Ascending aorta (tissue), 2 donors: ENCODE measurements at regions not wholly inside any gene's neighbourhood (a gene's known extent, or its start where the extent isn't known, plus 50 kb on each side); places are given as distances from the start of the nearest gene placed in this dataset.
A peak's percentile ranks its signal among the peaks of the same experiment; 100 is the strongest.

ENCODE experiments used
- DNase-seq, 2 donors: peaks; one replicate each; pipeline ENCODE4 v3.0.0-alpha.2; 2019; ENCODE audit warnings: low spot score in 2 of 2
- H3K27ac ChIP-seq, 2 donors: fragments of 200-600 bp; sonication (generic); one replicate each; pipeline ENCODE4 v1.5.1; 2016 to 2017; ENCODE audit warnings: mild to moderate bottlenecking in 1 of 2
- H3K27me3 ChIP-seq: fragments of 200-600 bp; sonication (generic); one replicate; pipeline ENCODE4 v1.5.1; 2017
- H3K36me3 ChIP-seq, 2 donors: fragments of 200-600 bp; sonication (generic); one replicate each; pipeline ENCODE4 v1.5.1; 2016
- H3K4me1 ChIP-seq, 2 donors: fragments of 200-600 bp; sonication (generic); one replicate each; pipeline ENCODE4 v1.5.1; 2016 to 2017; ENCODE audit warnings: mild to moderate bottlenecking in 1 of 2
- H3K4me3 ChIP-seq, 2 donors: fragments of 200-600 bp; sonication (generic); one replicate each; pipeline ENCODE4 v1.5.1; 2016 to 2017; ENCODE audit warnings: mild to moderate bottlenecking in 1 of 2
- H3K9me3 ChIP-seq, 2 donors: fragments of 200-600 bp; sonication (generic); one replicate each; pipeline ENCODE4 v1.5.1; 2016
- CTCF ChIP-seq, 3 experiments: fragments of 200-600 bp in 2 of 3; fragments of 450-650 bp in 1 of 3; sonication (generic) in 2 of 3; IDR thresholded peaks; one replicate each; pipeline ENCODE4 v1.5.1; 2016 to 2019; ENCODE audit warnings: antibody characterized with exemption in 3 of 3, mild to moderate bottlenecking in 1 of 3, moderate library complexity in 1 of 3
- intact Hi-C: fragments of 100-400 bp; cut with DNase I; formaldehyde crosslinking; loops from one replicate; pipeline ENCODE4 v1.15.1; 2023

GRCh38 chr16:73197598-73197997, 149.7 kb upstream of the ZFHX3 start:
- Histone ChIP-seq H3K4me3 (no peak overlapping the region), H3K36me3 (no peaks in the 10 kb centered on the region), H3K9me3 (no peaks in the 10 kb centered on the region), H3K27me3 (no peaks in the 10 kb centered on the region), H3K27ac (no peak overlapping the region), H3K4me1 (no peaks in the 10 kb centered on the region)
- no peak for TF ChIP-seq CTCF (IDR thresholded peaks at IDR 0.05)
- DNase-seq, result no peak
- intact Hi-C loops, result loop anchor here (2.0 to 10.0 kb wide), 3 partner anchors 365 to 695 kb away; no protein-coding TSS in a partner anchor

GRCh38 chr16:73196670-73197069, 148.7 kb upstream of the ZFHX3 start:
- DNase-seq, result peak in 1 of 2 donors; percentile 84

GRCh38 chr16:73193464-73193863, 145.5 kb upstream of the ZFHX3 start:
- no peaks in the 10 kb centered on the region for H3K27me3 ChIP-seq
- no peaks in the 10 kb centered on the region for H3K9me3 ChIP-seq
- no peak overlapping the region for H3K27ac ChIP-seq
- no peaks in the 10 kb centered on the region for H3K36me3 ChIP-seq
- no peak overlapping the region for H3K4me3 ChIP-seq
- no peaks in the 10 kb centered on the region for H3K4me1 ChIP-seq
- intact Hi-C loops, result loop anchor here (10.0 kb wide), 1 partner anchor 529 kb away; no protein-coding TSS in a partner anchor
- no peak for TF ChIP-seq CTCF (IDR thresholded peaks at IDR 0.05)
- no peak for DNase-seq

More at GRCh38 chr16:73196670-73197069, 148.7 kb upstream of the ZFHX3 start:
- H3K27me3 ChIP-seq, result no peaks in the 10 kb centered on the region
- H3K9me3 ChIP-seq, result no peaks in the 10 kb centered on the region
- intact Hi-C loops, result loop anchor here (2.0 to 10.0 kb wide), 3 partner anchors 364 to 694 kb away; no protein-coding TSS in a partner anchor
- no peaks in the 10 kb centered on the region for H3K36me3 ChIP-seq
- H3K4me1 ChIP-seq, result no peaks in the 10 kb centered on the region
- peak; percentile 52 to 74 (median 61) for TF ChIP-seq CTCF (IDR thresholded peaks at IDR 0.05)
- no peak overlapping the region for H3K4me3 ChIP-seq
- H3K27ac ChIP-seq, result no peak overlapping the region

- no peaks in the 10 kb centered on the region for H3K4me1 ChIP-seq
- no peaks in the 10 kb centered on the region for H3K36me3 ChIP-seq
- intact Hi-C loops, result loop anchor here (10.0 kb wide), 1 partner anchor 528 kb away; no protein-coding TSS in a partner anchor
- peak overlapping the region in 1 of 2 donors; percentile 2 for H3K4me3 ChIP-seq
- DNase-seq, result peak in 1 of 2 donors; percentile 63
- TF ChIP-seq CTCF (IDR thresholded peaks at IDR 0.05), result no peak
- no peak overlapping the region for H3K27ac ChIP-seq
- no peaks in the 10 kb centered on the region for H3K27me3 ChIP-seq
- no peaks in the 10 kb centered on the region for H3K9me3 ChIP-seq
These were observed 144.4 kb upstream of the ZFHX3 start for GRCh38 chr16:73192232-73192894.

- Histone ChIP-seq H3K36me3 (no peaks in the 10 kb centered on the region), H3K9me3 (no peaks in the 10 kb centered on the region), H3K27ac (no peak overlapping the region), H3K4me3 (no peak overlapping the region), H3K27me3 (no peaks in the 10 kb centered on the region), H3K4me1 (no peaks in the 10 kb centered on the region)
- no peak for DNase-seq
- no peak for TF ChIP-seq CTCF (IDR thresholded peaks at IDR 0.05)
- intact Hi-C loops, result loop anchor here (10.0 kb wide), 1 partner anchor 527 kb away; no protein-coding TSS in a partner anchor
These were observed 143.7 kb upstream of the ZFHX3 start for GRCh38 chr16:73191660-73192046.
